ENCODE measurements at regions not wholly inside any gene's neighbourhood (a gene's known extent, or its start where the extent isn't known, plus 50 kb on each side); places are given as distances from the start of the nearest gene placed in this dataset.

DNA sequence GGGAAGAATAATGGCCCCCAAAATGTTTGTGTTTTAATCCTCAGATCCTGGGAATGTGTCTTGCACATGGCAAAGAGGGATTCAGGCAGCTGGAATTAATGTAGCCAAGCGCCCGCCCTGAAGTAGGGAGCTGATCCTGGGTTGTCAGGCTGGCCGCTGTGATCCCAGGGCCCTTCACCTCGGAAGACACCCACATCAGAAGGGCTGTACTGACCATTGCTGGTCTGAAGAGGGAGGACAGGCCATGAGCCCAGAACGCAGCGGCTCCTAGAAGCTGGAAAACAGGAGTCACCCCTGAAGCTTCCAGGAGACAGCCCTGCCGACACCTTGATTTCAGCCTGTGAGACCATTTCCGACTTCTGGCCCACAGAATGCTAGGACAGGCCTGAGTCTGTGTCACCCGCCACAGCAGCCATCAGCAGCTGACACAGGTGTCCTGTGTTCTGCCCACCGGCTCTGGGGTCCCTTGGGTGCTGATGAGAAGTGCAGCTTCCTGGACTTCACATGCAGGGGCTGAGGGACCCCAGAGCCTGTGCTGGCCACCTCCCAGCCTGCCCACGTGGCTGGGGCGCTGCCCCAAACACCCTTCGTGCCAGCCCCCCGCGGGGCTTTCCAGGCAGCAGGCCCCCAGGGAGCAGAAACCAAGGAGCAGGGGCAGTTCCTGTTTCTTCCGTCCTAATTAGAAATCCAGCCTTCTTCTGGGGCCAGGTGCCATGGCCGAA lies 86.3 kb downstream of the ERMARD start:
- no peak overlapping the region for H3K4me3 ChIP-seq (ENCODE audit: low read depth, low read length)
- TF ChIP-seq, protein P1, sequence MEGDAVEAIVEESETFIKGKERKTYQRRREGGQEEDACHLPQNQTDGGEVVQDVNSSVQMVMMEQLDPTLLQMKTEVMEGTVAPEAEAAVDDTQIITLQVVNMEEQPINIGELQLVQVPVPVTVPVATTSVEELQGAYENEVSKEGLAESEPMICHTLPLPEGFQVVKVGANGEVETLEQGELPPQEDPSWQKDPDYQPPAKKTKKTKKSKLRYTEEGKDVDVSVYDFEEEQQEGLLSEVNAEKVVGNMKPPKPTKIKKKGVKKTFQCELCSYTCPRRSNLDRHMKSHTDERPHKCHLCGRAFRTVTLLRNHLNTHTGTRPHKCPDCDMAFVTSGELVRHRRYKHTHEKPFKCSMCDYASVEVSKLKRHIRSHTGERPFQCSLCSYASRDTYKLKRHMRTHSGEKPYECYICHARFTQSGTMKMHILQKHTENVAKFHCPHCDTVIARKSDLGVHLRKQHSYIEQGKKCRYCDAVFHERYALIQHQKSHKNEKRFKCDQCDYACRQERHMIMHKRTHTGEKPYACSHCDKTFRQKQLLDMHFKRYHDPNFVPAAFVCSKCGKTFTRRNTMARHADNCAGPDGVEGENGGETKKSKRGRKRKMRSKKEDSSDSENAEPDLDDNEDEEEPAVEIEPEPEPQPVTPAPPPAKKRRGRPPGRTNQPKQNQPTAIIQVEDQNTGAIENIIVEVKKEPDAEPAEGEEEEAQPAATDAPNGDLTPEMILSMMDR (IDR thresholded peaks at IDR 0.05; ENCODE audit: low read depth, low read length), result no peak

DNA sequence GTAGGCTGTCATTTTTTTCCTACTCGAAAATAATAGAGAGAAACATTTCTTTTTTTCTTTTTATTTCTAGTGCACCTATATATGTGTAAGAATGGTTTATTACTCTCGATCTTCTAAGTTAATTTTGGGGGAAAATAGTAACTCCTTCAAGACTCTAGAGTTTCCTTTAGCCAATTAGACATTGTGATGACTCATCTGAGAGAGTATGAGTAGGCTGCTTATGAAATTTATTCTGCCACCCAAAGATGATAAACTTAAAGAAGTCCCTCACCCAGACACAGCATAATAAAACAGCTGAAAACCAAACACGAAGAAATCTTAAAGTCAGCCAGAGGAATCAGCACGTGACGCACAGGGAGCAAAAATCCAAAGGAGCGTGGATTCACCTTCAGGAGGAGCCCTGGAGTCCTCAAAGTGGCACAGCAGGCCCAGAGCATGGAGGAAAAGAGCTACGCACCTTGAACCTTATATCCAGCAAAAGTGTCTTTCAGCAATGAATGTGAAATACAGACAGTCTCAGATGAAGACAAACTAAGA lies 81.9 kb downstream of the ERMARD start:
- TF ChIP-seq, protein P1 (IDR thresholded peaks at IDR 0.05; ENCODE audit: low read depth, low read length), result no peak
- no peak overlapping the region for H3K4me3 ChIP-seq (ENCODE audit: low read depth, low read length)

DNA sequence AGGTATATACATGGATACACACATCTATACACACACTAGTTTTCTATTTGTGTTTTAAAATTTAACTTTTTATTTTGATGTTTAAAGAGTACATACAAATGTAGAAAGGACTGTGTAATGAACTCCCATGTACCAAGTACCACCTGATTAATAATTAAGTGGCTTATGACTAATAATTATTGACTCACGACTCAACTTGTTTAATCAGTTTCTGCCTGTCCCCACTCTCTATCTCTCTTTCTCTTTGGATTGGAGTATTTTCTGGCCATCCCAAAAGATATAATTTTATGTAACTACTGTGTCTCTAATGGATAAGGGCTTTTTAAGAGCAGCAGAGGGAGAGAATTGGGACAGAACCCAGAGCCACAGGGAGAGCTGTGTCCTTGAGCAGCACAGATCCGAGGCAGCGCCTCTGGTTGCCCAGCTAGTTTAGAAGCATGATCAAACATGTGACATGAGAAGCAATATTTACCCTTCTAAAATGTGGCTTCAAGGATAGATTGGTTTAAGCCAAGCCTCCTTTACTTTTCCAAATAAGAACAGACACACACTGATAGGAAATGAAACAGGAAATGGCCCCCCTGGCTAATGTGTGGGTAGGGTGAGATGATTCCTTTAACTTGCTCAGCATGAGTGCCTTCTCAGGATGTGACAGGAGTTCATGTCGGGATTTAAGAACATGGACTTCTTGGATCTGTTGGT lies 81.0 kb downstream of the ERMARD start:
- TF ChIP-seq, protein P1 (IDR thresholded peaks at IDR 0.05; ENCODE audit: low read depth, low read length), result no peak
- H3K4me3 ChIP-seq (ENCODE audit: low read depth, low read length), result no peak overlapping the region

DNA sequence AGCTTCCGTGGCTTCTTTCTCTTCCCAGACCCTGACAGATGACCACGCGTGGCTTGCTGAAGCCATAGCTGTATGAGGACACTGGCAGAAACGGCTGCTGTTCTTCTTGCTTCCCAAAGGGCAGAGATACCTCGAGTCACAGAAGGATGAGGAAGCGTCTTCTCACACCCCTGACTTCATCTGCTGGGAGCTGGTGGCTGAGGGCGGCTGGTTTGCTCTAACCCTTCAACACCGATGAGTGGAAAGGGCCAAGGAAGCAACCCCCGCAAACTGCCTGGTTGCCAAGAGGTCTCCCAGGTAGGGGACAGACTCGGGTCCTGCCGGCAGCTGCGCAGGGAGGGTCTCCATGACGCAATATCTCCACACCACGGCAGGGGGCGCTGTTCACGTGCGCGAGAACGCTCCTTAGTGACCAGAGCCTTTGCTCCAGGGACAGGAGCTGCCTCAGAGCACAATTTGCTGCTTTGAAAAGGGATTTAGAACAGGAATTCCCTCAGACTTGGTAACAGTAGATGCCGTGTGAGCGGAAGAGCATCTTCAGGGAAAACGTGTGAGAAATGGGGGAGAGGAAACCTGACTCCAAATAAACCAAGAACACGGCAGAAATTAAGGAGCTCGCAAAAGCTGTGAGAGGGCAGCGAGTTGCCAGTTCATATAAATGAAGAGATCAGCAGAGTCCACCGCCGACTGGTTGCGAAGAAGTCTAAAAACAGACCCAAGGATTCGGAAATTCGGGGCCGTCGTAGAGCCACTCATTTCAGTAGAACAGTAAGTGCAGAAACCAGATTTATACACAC lies 80.2 kb downstream of the ERMARD start:
- TF ChIP-seq, protein P1 (IDR thresholded peaks at IDR 0.05; ENCODE audit: low read depth, low read length), result peak; percentile 86
- H3K4me3 ChIP-seq (ENCODE audit: low read depth, low read length), result no peak overlapping the region

All from WI38 (cell line).